ENCODE measurements at regions not wholly inside any gene's neighbourhood (a gene's known extent, or its start where the extent isn't known, plus 50 kb on each side); places are given as distances from the start of the nearest gene placed in this dataset.

DNA sequence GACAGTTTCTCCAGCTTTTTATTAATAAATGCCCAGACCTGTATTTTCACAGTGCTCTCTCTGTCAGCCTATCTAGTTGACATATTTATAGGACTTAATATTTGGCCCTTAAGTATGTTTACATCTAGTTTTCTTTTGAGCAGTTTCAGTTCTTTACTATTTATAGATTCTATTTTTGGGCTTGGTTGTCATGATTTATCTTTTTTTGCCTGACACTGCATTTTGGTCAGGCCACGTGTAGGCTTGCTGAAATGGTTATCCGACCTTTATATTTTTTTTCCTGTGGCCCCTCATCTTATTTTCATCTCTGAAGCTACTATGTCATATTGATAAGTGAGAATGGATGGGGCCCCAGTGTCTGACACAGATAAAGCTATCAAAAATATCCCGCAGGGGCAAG is 515.4 kb upstream of the FZD8 start:
- TF ChIP-seq, protein P1, sequence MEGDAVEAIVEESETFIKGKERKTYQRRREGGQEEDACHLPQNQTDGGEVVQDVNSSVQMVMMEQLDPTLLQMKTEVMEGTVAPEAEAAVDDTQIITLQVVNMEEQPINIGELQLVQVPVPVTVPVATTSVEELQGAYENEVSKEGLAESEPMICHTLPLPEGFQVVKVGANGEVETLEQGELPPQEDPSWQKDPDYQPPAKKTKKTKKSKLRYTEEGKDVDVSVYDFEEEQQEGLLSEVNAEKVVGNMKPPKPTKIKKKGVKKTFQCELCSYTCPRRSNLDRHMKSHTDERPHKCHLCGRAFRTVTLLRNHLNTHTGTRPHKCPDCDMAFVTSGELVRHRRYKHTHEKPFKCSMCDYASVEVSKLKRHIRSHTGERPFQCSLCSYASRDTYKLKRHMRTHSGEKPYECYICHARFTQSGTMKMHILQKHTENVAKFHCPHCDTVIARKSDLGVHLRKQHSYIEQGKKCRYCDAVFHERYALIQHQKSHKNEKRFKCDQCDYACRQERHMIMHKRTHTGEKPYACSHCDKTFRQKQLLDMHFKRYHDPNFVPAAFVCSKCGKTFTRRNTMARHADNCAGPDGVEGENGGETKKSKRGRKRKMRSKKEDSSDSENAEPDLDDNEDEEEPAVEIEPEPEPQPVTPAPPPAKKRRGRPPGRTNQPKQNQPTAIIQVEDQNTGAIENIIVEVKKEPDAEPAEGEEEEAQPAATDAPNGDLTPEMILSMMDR (IDR thresholded peaks at IDR 0.05): no peak
- no peak for TF ChIP-seq POLR2A (IDR thresholded peaks at IDR 0.05)
